ENCODE measurements at regions not wholly inside any gene's neighbourhood (a gene's known extent, or its start where the extent isn't known, plus 50 kb on each side); places are given as distances from the start of the nearest gene placed in this dataset.
"Not testable (repeated sequence)": the region's sequence is repeated elsewhere in the genome, so short reads cannot be mapped to it uniquely, and the experiment has no call there.

GRCh38 chr10:114872519-114873087, 51.0 kb downstream of the FHIP2A start:
- in situ Hi-C loops (cut with HindIII; ENCODE audit: low pct_unique_long_range_greater_than_20kb, low sequenced_read_pairs), result no loop called here
- DNase-seq (ENCODE audit: low read depth), result no peak

- in situ Hi-C loops (cut with HindIII; ENCODE audit: low pct_unique_long_range_greater_than_20kb, low sequenced_read_pairs), result no loop called here
- DNase-seq (ENCODE audit: low read depth), result no peak
Measured at GRCh38 chr10:114874827-114875411, 53.3 kb downstream of the FHIP2A start.

- DNase-seq (ENCODE audit: low read depth); in situ Hi-C loops (cut with HindIII; ENCODE audit: low pct_unique_long_range_greater_than_20kb, low sequenced_read_pairs): not testable (repeated sequence)
Measured at GRCh38 chr10:114875590-114876081, 54.1 kb downstream of the FHIP2A start.

GRCh38 chr10:114876169-114876568, 54.6 kb downstream of the FHIP2A start:
- DNase-seq (ENCODE audit: low read depth), result no peak
- in situ Hi-C loops (cut with HindIII; ENCODE audit: low pct_unique_long_range_greater_than_20kb, low sequenced_read_pairs), result no loop called here

- peak; percentile 66 for DNase-seq (ENCODE audit: low read depth)
- in situ Hi-C loops (cut with HindIII; ENCODE audit: low pct_unique_long_range_greater_than_20kb, low sequenced_read_pairs), result no loop called here
Measured at GRCh38 chr10:114876602-114877300, 55.2 kb downstream of the FHIP2A start.

GRCh38 chr10:114877301-114877644, 55.7 kb downstream of the FHIP2A start:
- no peak for DNase-seq (ENCODE audit: low read depth)
- in situ Hi-C loops (cut with HindIII; ENCODE audit: low pct_unique_long_range_greater_than_20kb, low sequenced_read_pairs), result no loop called here

GRCh38 chr10:114879093-114879492, 57.5 kb downstream of the FHIP2A start:
- in situ Hi-C loops (cut with HindIII; ENCODE audit: low pct_unique_long_range_greater_than_20kb, low sequenced_read_pairs), result no loop called here
- no peak for DNase-seq (ENCODE audit: low read depth)

- in situ Hi-C loops (cut with HindIII; ENCODE audit: low pct_unique_long_range_greater_than_20kb, low sequenced_read_pairs), result no loop called here
Measured at GRCh38 chr10:114879541-114880158, 58.1 kb downstream of the FHIP2A start.

GRCh38 chr10:114881417-114881816, 56.6 kb upstream of the TRUB1 start:
- no peak for DNase-seq (ENCODE audit: low read depth)
- in situ Hi-C loops (cut with HindIII; ENCODE audit: low pct_unique_long_range_greater_than_20kb, low sequenced_read_pairs), result no loop called here

More at GRCh38 chr10:114879541-114880158, 58.1 kb downstream of the FHIP2A start:
- DNase-seq (ENCODE audit: low read depth), result no peak

GRCh38 chr10:114881901-114882300, 56.1 kb upstream of the TRUB1 start:
- DNase-seq (ENCODE audit: low read depth), result no peak
- in situ Hi-C loops (cut with HindIII; ENCODE audit: low pct_unique_long_range_greater_than_20kb, low sequenced_read_pairs), result no loop called here

- in situ Hi-C loops (cut with HindIII; ENCODE audit: low pct_unique_long_range_greater_than_20kb, low sequenced_read_pairs), result no loop called here
- no peak for DNase-seq (ENCODE audit: low read depth)
Measured at GRCh38 chr10:114885443-114885842, 52.6 kb upstream of the TRUB1 start.

Measured in Caki2 (cell line).